Activated B cell treated with CpG ODN at 0.5 μM for 24 hours (primary cell): ENCODE measurements at regions not wholly inside any gene's neighbourhood (a gene's known extent, or its start where the extent isn't known, plus 50 kb on each side); places are given as distances from the start of the nearest gene placed in this dataset.

ENCODE experiments used
- ATAC-seq: fragments of 200-7000 bp; cut with Tn5 transposase; one replicate; pipeline ENCODE4 v1.10.0; 2021; ENCODE audit warnings: low read depth, mild to moderate bottlenecking, moderate library complexity
- CTCF ChIA-PET: fragments of 350-600 bp; sonication (Branson Sonifier 250); formaldehyde crosslinking; loops from one replicate; lab custom pipeline; 2021; ENCODE audit warnings: antibody characterized with exemption; lab: Charles Lee
- POLR2A ChIA-PET: fragments of 350-600 bp; sonication (Branson Sonifier 250); formaldehyde crosslinking; loops from one replicate; lab custom pipeline; 2021; ENCODE audit warnings: antibody characterized with exemption; lab: Charles Lee
- DNase-seq: peaks from one replicate; pipeline ENCODE4 v3.0.0; 2022
- H3K27ac Mint-ChIP-seq: one replicate; pipeline ENCODE4 v1.8.0; 2020; ENCODE audit warnings: mixed read lengths
- H3K27me3 Mint-ChIP-seq: one replicate; pipeline ENCODE4 v1.8.0; 2021; ENCODE audit warnings: mixed read lengths
- H3K36me3 Mint-ChIP-seq: one replicate; pipeline ENCODE4 v1.8.0; 2021; ENCODE audit warnings: low read depth, mixed read lengths
- H3K4me1 Mint-ChIP-seq: one replicate; pipeline ENCODE4 v1.8.0; 2021; ENCODE audit warnings: mixed read lengths
- H3K4me3 Mint-ChIP-seq: one replicate; pipeline ENCODE4 v1.8.0; 2020; ENCODE audit warnings: mild to moderate bottlenecking, mixed read lengths
- H3K9me3 Mint-ChIP-seq: one replicate; pipeline ENCODE4 v1.8.0; 2020; ENCODE audit warnings: mixed read lengths
- intact Hi-C: fragments of 100-400 bp; cut with micrococcal nuclease; formaldehyde crosslinking; loops from one replicate; pipeline ENCODE4 v1.15.1; 2024
- TF ChIP-seq, protein P1 (sequence below): fragments of 200-600 bp; IDR thresholded peaks from one replicate; pipeline ENCODE4 v1.8.0; 2022; ENCODE audit warnings: antibody characterized with exemption, mild to moderate bottlenecking

DNA sequence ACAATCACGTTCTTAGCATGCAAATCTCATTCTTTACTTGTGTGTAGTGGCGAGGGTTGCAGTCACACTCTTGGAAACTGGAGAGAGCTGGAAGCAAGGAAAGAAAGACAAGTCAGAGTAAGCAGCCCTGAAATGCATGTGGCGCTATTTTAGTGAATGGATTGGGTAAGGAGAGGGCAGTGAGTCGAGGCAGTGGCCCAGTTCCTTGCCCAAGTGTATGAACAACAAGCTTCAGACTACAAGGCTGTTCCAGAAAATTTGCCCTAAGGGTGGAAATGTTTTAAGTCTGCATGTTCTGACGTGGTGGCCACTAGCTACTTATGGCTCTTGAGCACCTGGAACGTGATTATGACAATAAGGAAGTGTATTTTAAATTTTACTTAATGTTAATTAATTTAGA, 59.4 kb upstream of the PTPN3 start:
- no peaks in the 10 kb centered on the region for H3K4me1 Mint-ChIP-seq
- H3K27ac Mint-ChIP-seq = no peak overlapping the region
- TF ChIP-seq, protein P1, sequence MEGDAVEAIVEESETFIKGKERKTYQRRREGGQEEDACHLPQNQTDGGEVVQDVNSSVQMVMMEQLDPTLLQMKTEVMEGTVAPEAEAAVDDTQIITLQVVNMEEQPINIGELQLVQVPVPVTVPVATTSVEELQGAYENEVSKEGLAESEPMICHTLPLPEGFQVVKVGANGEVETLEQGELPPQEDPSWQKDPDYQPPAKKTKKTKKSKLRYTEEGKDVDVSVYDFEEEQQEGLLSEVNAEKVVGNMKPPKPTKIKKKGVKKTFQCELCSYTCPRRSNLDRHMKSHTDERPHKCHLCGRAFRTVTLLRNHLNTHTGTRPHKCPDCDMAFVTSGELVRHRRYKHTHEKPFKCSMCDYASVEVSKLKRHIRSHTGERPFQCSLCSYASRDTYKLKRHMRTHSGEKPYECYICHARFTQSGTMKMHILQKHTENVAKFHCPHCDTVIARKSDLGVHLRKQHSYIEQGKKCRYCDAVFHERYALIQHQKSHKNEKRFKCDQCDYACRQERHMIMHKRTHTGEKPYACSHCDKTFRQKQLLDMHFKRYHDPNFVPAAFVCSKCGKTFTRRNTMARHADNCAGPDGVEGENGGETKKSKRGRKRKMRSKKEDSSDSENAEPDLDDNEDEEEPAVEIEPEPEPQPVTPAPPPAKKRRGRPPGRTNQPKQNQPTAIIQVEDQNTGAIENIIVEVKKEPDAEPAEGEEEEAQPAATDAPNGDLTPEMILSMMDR = no peak
- no peaks in the 10 kb centered on the region for H3K36me3 Mint-ChIP-seq
- intact Hi-C loops = no loop called here
- DNase-seq (no peak), ATAC-seq (no peak)
- peaks cover 14% of the 10 kb centered on the region for H3K27me3 Mint-ChIP-seq
- POLR2A ChIA-PET = no interaction called here
- no peak overlapping the region for H3K4me3 Mint-ChIP-seq
- CTCF ChIA-PET = no interaction called here
- peaks cover 2% of the 10 kb centered on the region for H3K9me3 Mint-ChIP-seq

DNA sequence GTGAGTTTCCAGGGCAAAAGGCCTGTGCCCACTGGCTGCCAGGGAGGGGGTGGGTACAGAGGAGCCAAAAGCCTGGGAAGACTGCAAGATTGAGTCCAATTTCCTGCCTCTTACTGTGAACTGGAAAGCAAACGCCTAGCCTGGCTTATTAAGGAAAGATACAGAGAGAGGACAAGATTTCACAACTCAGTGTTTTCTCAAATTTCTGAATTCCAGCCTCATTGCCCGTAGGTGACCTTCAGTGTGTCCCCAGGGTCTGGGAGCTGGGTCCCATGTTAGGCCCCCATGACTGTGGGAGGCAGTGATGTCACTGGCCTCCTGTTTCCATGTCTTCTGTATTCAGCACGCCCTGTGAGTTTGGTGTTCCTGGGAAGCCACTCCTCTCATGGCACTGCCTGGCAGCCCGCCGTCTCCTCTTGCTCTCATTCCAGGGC, 60.6 kb upstream of the PTPN3 start:
- ATAC-seq = no peak
- H3K9me3 Mint-ChIP-seq = peaks cover 2% of the 10 kb centered on the region
- TF ChIP-seq, protein P1 = no peak
- H3K4me3 Mint-ChIP-seq = no peak overlapping the region
- CTCF ChIA-PET = no interaction called here
- peaks cover 14% of the 10 kb centered on the region for H3K27me3 Mint-ChIP-seq
- no peak overlapping the region for H3K27ac Mint-ChIP-seq
- POLR2A ChIA-PET = no interaction called here
- no peak for DNase-seq
- no peaks in the 10 kb centered on the region for H3K36me3 Mint-ChIP-seq
- intact Hi-C loops = no loop called here
- H3K4me1 Mint-ChIP-seq = no peaks in the 10 kb centered on the region

DNA sequence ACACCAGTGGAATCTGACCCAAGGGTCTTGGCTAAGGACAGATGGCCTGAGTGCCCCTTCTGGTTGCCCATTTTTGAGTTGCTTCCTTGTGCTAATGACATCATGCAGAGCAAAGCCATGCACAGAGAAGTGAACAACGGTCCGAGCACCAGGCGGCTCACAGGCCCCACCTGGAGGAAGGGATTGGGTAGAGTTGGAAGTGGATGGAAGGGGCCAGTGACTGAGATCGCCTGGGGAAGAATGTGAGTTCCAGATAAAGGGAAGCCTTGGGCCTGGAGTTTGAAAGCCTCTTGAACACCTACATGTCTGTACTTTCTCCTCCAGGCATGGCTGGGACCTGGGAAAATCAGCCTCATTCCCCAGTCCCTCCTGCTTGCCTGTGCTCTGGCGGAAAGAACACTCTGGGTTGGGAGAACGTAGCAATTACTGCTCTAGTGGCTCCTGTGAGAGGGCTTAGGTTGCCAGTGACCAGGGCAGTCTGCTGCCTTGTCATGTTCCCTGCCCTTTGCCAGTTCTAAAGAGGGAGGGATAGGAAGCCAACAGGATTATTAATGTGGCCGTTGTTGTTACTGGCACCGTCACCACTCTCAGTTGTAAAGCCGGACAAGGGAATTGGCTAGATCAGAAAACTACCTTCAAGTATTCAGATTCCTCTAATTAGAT, 62.5 kb upstream of the PTPN3 start:
- intact Hi-C loops = no loop called here
- no peaks in the 10 kb centered on the region for H3K4me1 Mint-ChIP-seq
- CTCF ChIA-PET = no interaction called here
- no peak overlapping the region for H3K4me3 Mint-ChIP-seq
- POLR2A ChIA-PET = no interaction called here
- H3K27ac Mint-ChIP-seq = no peak overlapping the region
- peaks cover 2% of the 10 kb centered on the region for H3K9me3 Mint-ChIP-seq
- no peaks in the 10 kb centered on the region for H3K36me3 Mint-ChIP-seq
- H3K27me3 Mint-ChIP-seq = peaks cover 18% of the 10 kb centered on the region
- DNase-seq (no peak), ATAC-seq (no peak)
- TF ChIP-seq, protein P1 = no peak

DNA sequence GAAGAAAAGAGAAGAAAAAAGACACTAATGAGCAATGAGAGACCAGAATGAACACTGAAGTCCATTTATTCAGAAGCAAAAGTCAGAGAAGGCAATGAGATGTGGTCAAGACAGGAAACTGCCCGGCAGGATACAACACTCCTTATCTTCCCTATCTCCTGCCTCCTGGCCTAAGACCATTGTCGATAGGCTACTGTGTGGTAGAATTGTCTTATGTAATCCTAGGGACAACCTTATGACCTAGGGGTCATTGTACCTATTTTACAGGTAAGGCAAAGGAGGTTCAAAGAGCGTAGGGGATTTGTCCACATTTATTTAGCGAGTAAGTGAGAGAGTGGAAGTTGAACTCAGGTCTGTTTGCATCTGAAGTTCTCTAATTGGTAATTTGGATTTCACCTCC, 63.0 kb upstream of the PTPN3 start:
- intact Hi-C loops = no loop called here
- H3K27ac Mint-ChIP-seq = no peak overlapping the region
- ChIA-PET CTCF (no interaction called here), POLR2A (no interaction called here)
- H3K4me1 Mint-ChIP-seq = no peaks in the 10 kb centered on the region
- no peaks in the 10 kb centered on the region for H3K36me3 Mint-ChIP-seq
- TF ChIP-seq, protein P1 = no peak
- H3K9me3 Mint-ChIP-seq = peaks cover 2% of the 10 kb centered on the region
- DNase-seq (no peak), ATAC-seq (no peak)
- H3K27me3 Mint-ChIP-seq = peaks cover 15% of the 10 kb centered on the region
- H3K4me3 Mint-ChIP-seq = no peak overlapping the region

DNA sequence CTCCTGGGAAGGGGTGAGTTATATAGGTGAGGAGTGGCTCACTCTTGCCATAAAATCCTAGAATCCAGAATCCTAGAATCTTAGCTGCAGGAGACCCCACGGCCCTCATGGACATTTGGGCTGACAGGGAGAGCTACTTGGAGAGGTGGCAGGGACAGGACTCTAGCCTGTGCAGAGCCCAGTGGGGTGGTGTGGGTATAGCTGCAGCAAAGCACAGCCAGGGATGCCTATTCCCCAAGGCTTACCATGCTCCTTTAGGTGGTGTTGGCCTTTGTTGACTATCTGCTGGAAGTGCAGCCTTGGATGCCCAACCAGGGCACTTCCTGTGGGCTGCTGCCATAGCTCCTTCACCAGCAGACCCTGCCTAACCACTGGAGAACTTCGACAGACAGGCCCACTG, 70.0 kb upstream of the PTPN3 start:
- no peaks in the 10 kb centered on the region for H3K36me3 Mint-ChIP-seq
- CTCF ChIA-PET = no interaction called here
- DNase-seq (no peak), ATAC-seq (no peak)
- no peaks in the 10 kb centered on the region for H3K4me1 Mint-ChIP-seq
- TF ChIP-seq, protein P1 = no peak
- H3K4me3 Mint-ChIP-seq = no peak overlapping the region
- POLR2A ChIA-PET = no interaction called here
- H3K9me3 Mint-ChIP-seq = no peaks in the 10 kb centered on the region
- H3K27me3 Mint-ChIP-seq = peaks cover 13% of the 10 kb centered on the region
- intact Hi-C loops = no loop called here
- H3K27ac Mint-ChIP-seq = no peak overlapping the region
